ENCODE measurements at regions not wholly inside any gene's neighbourhood (a gene's known extent, or its start where the extent isn't known, plus 50 kb on each side); places are given as distances from the start of the nearest gene placed in this dataset.

DNA sequence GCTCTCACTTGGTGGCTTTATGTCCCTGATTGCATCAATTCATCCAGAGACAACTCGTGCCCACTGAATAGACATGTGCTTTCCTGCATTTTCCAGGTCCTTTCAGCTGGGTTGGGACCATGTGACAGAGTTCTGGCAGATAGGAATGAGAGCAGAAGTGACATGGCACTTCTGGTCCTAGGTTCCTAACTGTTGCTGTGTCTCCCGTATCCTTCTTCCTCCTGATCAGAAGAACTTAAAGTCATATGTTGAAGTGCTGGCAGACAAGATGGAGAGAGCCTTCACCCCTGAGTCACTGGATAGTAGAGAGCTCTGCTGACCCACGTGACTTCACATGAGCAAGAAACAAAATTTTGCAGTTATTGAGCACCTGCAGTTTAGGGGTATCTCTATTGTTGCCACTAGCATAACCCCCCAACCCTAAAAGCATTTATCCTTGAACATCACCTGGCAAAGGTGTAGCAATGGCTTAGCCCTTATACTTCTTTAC is 80.0 kb downstream of the NREP start:
- no peak for DNase-seq (ENCODE audit: low read depth, low spot score)
- Mint-ChIP-seq H3K27me3 (ENCODE audit: low read depth) (no peaks in the 10 kb centered on the region), H3K4me3 (no peak overlapping the region), H3K36me3 (ENCODE audit: low read depth) (no peaks in the 10 kb centered on the region), H3K9me3 (no peaks in the 10 kb centered on the region), H3K4me1 (peaks cover 22% of the 10 kb centered on the region), H3K27ac (ENCODE audit: unreplicated experiment) (no peak overlapping the region)
- no peak for TF ChIP-seq CTCF (conservative IDR thresholded peaks at IDR 0.05)

- Mint-ChIP-seq H3K4me1 (peaks cover 21% of the 10 kb centered on the region), H3K4me3 (no peak overlapping the region), H3K27me3 (ENCODE audit: low read depth) (no peaks in the 10 kb centered on the region), H3K36me3 (ENCODE audit: low read depth) (no peaks in the 10 kb centered on the region), H3K27ac (ENCODE audit: unreplicated experiment) (no peak overlapping the region), H3K9me3 (no peaks in the 10 kb centered on the region)
- DNase-seq (ENCODE audit: low read depth, low spot score), result no peak
- no peak for TF ChIP-seq CTCF (conservative IDR thresholded peaks at IDR 0.05)
Measured at GRCh38 chr5:111676466-111676865, 80.5 kb downstream of the NREP start.

- Mint-ChIP-seq H3K4me3 (no peak overlapping the region), H3K27me3 (ENCODE audit: low read depth) (no peaks in the 10 kb centered on the region), H3K9me3 (no peaks in the 10 kb centered on the region), H3K4me1 (peaks cover 10% of the 10 kb centered on the region), H3K36me3 (ENCODE audit: low read depth) (no peaks in the 10 kb centered on the region), H3K27ac (ENCODE audit: unreplicated experiment) (no peak overlapping the region)
- TF ChIP-seq CTCF (conservative IDR thresholded peaks at IDR 0.05), result no peak
- DNase-seq (ENCODE audit: low read depth, low spot score), result no peak
Measured at GRCh38 chr5:111675201-111675934, 81.6 kb downstream of the NREP start.

DNA sequence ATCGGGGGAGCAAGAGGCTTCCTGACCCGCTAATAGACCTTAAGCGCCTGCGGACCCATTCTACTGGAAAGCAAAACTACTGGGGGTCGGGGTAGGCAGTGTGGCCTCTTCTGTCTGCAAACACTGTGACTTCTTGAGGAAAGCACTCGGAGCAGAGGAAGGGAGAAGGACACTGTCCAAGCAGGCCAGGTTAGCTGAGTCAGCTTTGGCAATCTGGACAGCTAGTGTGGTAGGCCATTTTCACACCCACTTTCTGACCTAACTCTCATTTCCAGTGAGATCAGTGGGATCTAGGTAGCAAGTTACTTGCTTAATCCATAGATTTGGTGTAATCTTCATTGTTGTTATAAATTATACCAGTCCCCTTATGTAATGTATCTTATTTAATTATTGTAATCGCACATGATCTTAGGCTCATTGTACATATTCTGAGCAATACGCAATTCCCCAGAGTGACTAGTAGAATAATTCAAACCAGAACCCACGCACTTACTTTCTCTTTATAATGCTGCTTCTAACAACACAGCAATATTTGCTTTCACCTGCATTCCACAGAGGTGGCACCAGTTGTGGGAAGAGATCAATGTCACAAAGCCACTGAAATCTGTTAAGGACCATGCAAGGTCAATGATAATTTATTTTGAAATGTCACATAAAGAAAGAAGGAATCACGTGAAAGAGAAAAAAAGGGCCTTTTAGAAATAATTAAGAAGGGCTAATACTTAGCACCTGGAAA is 82.9 kb downstream of the NREP start:
- TF ChIP-seq CTCF (conservative IDR thresholded peaks at IDR 0.05), result no peak
- no peak overlapping the region for H3K27ac Mint-ChIP-seq (ENCODE audit: unreplicated experiment)

DNA sequence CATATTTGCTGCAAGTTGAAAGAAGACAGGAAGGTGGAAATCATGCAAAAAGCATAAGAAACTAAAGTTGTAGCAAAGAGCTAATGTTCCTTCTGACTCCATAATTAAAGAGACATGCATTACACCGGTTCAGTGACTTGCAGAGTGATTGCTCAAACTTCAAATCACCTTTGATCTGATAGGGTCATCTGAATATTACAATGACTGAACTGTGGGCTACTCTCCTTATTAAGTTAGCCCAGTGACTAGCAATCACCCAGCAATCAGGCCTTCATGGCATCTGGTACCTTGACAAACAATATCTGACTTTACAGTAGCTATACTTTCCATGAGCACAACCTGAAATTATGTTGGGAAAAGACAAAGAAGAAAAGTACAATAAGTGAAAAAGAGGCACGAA is 84.9 kb downstream of the NREP start:
- peaks cover 9% of the 10 kb centered on the region for H3K4me1 Mint-ChIP-seq
- no peak overlapping the region for H3K4me3 Mint-ChIP-seq
- no peaks in the 10 kb centered on the region for H3K36me3 Mint-ChIP-seq (ENCODE audit: low read depth)
- no peak overlapping the region for H3K27ac Mint-ChIP-seq (ENCODE audit: unreplicated experiment)
- H3K27me3 Mint-ChIP-seq (ENCODE audit: low read depth), result no peaks in the 10 kb centered on the region
- no peak for TF ChIP-seq CTCF (conservative IDR thresholded peaks at IDR 0.05)
- H3K9me3 Mint-ChIP-seq, result no peaks in the 10 kb centered on the region
- DNase-seq (ENCODE audit: low read depth, low spot score), result no peak

More for the DNA sequence above, 82.9 kb downstream of the NREP start:
- DNase-seq (ENCODE audit: low read depth, low spot score), result no peak
- no peaks in the 10 kb centered on the region for H3K36me3 Mint-ChIP-seq (ENCODE audit: low read depth)
- no peaks in the 10 kb centered on the region for H3K9me3 Mint-ChIP-seq
- H3K4me1 Mint-ChIP-seq, result peaks cover 9% of the 10 kb centered on the region
- no peak overlapping the region for H3K4me3 Mint-ChIP-seq
- H3K27me3 Mint-ChIP-seq (ENCODE audit: low read depth), result no peaks in the 10 kb centered on the region
